GM21825 (cell line): ENCODE measurements at regions not wholly inside any gene's neighbourhood (a gene's known extent, or its start where the extent isn't known, plus 50 kb on each side); places are given as distances from the start of the nearest gene placed in this dataset.
"Not testable (repeated sequence)": the region's sequence is repeated elsewhere in the genome, so short reads cannot be mapped to it uniquely, and the experiment has no call there.

Source experiments
- ATAC-seq: cut with Tn5 transposase; IDR thresholded peaks from one replicate; pipeline ENCODE4 v1.9.1; 2021; ENCODE audit warnings: mild to moderate bottlenecking, moderate library complexity; ENCODE audit not compliant: unreplicated experiment

DNA sequence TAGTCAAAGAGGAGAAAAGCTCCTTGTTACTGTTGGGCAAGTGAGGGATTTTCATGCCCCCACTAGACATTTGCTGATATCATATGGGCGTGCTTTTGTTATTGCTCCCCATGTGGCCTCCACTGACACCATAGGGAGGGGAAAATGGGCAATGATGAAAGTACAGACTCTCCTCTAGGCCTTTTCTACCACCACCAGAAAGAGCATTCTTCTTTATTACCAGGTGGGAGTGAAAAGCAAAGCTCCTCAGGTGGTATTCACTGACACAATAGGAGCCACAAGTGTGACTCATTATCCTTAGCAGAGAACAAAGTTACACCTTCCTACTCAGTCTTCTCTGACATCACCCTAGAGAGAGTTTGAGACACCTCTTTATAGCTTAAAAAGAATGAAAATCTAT, 667.1 kb downstream of the LTN1 start:
- ATAC-seq = no peak

DNA sequence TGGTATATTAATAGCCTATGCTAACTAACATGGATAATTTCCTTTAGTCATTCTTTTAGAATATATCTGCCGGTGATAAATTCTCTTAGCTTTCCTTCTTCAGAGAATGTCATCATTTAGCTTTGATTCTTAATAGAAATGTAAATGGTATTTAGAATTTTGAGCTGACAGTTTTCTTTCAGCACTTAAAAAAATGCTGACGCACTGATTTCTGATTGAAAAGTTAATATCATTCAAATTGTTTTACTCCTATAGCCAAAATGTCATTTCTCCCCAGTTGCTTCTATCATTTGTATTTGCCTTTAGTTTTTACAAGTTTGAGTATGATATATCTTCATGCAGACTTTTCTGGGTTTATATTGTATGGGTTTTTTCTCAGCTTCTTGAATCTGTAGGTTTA, 668.0 kb downstream of the LTN1 start:
- ATAC-seq = no peak

DNA sequence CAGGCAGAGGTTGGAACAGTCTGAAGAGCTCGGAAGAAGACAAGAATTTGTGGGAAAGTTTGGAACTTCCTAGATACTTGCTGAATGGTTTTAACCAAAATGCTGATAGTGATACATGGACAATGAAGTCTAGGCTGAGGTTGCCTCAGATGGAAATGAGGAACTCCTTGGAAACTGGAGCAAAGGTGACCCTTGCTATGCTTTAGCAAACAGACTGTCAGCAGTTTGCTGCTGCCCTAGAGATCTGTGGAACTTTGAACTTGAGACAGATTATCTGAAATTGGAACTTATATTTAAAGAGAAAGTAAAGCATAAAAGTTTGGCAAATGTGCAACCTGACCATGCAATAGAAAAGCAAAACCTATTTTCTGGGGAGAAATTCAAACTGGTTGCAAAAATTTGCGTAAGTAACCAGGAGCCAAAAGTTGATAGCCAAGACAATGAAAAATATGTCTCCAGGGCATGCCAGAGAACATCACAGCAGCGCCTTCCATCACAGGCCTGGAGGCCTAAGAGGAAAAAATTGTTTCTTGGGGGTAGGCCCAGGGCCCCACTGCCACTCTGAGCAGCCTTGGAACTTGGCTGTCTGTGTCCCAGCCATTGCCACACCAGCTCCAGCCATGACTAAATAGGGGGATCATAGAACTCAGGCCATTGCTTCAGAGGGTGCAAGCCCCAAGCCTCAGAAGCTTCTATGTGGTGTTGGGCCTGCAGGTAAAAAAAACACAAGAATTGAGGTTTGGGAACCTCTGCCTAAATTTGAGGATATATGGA, 675.3 kb downstream of the LTN1 start:
- no peak for ATAC-seq

DNA sequence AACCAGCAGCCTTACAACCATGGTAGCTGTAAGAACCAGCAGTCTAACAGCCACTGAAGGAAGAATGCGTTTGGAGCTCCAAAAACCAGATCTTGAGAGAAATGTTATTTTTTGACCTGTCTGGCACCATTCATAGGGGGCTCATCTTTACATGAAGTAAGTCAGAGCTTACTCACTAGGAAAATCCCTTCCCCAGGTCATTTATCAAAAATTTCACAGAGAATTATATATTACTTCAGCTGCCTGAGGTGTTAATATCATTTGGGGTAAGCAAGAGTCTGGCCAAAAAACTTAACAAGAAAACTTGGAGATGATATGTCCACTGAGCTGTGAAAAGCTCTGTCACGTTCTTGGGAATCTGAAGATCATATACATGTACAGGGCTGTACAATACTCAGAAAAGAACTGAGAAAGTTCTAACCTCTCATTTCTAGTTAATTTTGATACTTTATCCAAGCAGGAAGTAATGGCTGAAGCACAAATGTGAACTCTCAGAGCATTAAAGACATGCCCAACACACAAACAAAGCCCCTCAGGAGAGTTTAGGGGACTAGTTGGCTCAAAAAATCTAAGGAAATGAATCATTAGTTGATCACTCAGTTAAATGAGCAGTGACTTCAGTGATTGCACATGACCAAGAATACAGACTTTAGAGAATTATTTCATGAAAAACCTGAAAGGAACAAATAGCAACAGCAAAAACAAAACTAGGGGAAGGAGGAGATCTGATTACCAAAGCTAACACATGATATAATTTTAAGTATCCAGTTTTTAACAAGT, 681.1 kb downstream of the LTN1 start:
- no peak for ATAC-seq

DNA sequence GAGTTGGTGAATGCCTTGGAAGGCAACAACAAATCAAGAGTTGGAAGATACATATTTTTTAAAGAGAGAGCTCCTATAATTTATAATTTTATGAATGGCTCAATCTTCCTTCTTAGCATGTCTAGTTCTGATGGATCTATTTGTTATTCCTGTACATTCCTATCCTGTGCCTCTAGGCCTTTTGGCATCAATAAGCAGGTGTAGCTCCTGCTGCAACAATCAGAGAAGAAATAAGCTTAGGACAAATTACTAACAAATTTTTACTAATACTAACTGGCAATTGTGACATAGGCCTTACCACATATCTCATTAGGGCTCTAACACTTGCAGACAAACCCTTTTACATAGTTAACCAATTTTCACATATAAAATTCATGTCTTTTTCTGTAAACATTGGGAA, 682.0 kb downstream of the LTN1 start:
- ATAC-seq = no peak

DNA sequence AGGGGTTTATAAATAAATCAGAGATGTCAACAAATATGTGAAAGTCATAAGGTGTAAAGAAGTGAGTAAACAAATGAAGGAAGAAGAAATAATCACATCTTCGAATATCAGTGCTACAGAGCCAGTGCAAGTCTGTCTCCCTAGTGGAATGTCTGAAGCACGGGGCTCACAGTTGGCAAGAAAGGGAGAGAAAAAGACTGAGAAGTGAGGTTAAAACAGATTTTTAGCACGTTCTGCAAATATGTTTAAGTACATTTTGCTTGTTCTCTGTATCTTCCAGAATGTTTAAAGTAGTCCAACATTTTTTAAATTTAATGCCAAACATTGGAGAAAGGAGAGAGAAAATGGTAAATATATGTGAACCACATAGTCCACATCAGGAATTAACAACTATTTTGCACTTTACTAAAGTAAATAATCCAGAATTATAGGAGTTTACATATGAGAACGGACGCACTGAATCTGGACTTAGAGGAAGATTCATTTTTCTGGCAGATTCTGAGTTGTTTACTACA, 682.4 kb downstream of the LTN1 start:
- no peak for ATAC-seq

DNA sequence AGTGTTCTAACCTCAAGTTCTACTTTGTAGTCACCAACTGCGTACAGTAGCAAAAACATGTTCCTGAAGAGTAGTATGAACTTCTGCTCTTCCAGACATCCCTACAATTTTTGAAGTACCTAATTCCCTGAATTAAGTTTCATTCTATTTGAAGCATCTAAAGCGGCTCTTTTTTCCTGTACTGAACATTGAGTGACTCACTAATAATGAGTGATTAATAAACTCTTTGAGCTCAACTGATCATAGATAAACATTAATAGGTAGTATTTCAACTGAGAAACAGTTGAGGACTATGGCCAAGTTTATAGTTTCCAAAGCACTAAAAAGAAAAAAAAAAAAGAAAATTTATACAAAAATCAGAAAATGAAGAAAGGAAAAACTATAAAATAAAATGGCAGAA, 683.1 kb downstream of the LTN1 start:
- ATAC-seq = no peak

DNA sequence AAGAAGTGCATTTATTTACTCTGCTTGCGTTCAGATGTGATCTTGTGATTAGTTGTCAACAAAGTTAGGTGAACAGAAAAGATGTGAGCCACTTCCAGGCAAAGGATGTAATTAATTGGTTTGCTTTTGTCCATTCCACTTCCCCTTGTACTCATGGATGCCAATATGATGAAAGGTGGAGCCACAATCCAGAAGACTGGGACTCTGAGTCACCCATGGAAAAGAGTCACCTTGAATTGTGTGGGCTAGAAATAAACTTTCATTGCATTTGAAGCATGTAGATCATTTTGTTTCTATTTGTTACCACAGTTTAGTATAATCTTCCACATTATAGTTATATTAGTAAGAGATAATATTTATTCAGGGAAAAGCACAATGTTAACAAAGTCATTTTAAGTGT, 684.2 kb downstream of the LTN1 start:
- ATAC-seq = no peak

DNA sequence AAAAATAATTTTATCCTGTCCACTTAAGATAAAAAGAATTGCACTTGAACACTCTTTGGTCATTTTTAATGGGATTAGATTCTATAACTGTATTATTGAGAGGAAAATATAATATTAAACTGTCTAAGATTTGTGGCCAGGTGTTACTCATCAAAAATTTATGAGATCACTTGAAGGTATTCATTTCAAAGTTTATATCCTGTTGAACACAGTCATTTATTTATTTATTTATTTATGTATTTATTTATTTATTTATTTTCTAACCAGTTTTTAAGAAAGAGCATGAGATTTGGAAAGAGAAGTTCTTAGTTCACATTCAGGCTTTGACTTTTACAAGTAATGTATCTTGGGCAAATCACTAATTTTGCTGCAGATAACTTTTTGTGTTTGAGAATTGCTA, 692.7 kb downstream of the LTN1 start:
- no peak for ATAC-seq

DNA sequence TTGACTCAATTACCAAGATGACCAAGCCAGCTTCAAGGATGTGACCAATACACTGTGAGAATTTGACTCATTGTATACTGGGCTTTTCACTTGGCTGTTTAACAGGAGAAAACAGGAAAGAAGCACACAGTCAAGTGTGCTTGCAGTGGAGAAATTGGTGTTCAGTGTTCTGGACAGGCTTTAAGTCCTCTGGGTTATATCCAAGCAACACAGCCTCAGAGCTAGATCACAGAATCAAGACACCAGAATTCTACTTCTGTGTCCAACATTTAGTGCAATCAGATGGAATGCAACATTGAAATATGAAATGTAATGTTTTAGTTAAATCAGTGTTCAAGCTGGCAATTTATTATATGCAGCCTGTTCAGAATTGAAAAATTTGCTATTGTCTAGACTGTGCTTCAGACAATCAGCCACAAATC, 694.4 kb downstream of the LTN1 start:
- no peak for ATAC-seq

DNA sequence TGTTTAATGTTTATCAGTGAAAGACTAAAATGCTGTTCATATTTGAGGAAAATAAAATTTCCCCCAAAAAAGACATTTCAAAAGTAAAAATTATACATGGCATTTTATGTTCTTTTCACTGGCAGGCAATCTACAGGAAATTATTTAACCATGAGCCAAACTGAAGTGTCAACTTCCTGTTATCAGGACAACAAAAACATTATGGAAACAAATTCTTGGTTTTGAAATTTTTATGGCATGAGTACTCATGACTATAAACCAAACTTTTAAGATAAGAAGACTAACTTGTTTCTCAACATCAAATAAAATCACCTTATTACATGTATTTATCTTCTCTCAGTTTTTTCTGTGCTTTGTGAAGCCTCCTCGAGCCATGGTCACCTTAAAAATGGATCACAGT, 698.6 kb downstream of the LTN1 start:
- no peak for ATAC-seq

DNA sequence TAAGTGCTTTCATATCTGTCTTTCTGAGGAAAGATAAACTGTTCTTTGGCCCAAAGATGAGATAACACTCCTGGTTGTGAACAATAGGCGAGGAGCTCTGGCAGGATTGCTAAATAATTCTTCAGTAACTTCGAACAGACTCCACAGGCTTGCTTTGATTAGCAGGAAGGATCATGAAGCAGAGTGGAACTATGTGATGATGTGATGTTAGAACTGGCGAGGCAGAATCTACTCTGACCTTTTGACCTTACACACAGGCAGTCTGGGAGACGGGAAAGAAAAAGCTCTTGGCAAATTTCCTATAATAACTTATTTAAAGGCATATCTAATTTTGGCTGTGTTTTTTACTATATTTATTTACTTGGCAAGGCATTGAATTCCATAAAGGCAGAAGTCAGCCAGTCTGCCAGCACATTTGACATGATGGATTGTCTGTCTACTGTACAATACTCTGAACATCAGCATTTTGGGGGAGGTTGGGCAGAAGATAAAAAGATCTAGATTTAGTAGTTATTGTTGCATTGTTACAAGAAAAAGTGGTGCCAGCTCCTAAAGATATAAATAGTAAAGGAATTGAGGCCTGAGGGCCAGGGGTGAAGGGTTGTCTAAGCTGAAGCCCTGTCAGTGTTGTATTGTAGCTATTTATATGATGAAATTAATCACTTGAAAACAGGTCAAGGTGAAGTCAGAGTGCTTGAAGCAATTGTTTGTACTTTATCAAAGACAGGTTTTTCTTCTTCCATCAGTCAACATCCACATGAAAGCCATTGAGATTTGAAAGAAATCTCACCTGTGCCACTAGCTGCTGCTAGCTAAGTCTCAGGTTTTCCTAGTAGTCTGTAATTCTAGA, 708.8 kb downstream of the LTN1 start:
- no peak for ATAC-seq

DNA sequence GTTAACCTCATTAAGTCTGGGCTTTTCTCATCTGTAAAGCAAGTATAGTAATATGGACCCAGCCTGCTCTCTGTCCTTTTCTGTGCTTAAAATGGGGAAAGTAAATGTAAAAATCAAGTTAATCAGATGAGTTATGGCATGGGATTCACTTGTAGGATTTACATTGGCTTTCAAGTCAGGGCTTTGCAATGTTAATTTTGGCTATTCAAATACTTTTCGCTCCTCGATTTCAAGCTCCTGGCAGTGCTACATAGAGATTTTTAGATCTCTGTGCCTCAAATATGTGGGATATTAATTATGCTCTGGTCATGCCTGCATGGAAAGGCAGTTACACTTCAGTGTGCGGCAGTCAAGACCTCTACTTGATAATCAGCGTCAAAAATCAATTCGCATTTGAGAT, 709.8 kb downstream of the LTN1 start:
- ATAC-seq = no peak

DNA sequence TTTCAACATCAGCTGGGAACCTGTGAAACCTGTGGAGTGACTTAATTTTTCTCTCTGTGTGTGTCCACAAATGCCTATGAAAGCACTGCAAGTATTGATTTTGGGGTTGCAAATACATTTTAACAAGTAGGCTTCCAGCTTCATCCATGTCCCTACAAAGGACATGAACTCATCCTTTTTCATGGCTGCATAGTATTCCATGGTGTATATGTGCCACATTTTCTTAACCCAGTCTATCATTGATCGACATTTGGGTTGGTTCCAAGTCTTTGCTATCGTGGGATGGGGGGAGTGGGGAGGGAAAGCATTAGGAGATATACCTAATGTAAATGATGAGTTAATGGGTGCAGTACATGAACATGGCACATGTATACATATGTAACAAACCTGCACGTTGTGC, 711.3 kb downstream of the LTN1 start:
- ATAC-seq = not testable (repeated sequence)

DNA sequence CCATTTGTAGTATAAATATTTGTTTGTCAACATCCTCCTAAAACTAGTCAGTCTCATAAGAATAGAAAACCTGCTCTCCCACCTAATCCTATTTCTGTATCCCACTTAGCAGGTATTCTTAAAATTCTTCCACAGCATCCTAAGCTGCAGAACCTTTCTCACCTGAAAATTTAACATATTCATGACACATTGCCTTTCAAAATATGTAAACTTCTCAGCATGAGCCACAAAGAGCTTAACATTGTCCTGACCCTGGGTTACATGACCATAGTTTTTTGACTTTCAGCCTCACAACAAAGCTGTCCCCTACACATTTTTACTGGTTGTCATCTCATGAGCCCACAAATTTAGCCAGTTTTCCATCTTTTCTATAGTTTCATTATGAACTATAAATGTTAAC, 712.1 kb downstream of the LTN1 start:
- ATAC-seq = no peak

DNA sequence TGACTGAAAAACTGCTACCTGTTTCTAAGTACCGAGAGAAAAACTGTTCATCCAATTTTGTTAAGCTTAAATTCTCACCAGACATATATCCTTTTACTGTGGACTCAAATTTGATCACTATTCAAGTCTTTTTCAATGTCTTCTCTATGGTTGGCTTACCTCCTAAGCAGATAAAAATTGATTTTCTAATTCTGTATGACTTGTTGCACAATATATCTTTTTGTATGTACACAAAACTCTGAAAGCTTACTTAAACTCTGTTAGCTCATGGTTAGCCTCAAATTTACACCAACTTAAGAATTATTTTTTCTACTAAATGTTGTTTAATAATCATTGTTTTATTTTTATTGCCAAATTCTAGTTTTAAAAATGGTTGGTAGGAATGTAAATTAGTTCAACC, 715.4 kb downstream of the LTN1 start:
- no peak for ATAC-seq

DNA sequence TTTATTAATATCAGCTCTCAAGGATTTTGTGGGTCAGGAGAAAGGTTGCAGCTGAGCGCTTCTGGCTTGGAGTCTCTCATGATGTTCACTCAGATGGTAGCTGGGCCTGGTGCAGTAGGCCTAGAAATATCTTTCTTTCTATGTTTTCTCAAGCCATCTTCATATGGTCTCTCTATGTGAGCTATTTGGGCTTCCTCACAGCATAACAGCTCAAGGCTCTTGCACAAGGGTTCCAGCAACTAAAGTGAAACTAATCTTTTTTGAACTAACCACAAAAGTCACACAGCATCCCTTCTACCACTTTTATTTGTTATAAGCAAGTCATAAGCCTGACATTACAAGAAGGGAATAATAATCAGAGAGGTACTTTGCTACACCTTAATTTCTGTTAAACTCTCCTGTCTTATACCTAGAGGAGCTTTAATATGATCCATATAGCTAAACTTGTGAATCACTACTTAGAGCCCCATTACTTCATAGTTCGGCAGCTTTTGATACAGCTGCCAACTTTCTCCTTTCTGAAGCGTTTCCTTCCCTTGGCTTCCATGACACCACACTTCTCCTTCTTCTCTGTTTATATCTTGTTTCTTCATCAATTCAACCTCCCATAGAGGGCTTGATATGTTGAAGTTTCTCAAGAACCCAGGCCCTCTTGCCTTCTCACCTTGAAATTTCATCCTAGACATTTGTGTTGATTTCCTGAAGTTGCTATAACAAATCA, 720.2 kb downstream of the LTN1 start:
- ATAC-seq = no peak

DNA sequence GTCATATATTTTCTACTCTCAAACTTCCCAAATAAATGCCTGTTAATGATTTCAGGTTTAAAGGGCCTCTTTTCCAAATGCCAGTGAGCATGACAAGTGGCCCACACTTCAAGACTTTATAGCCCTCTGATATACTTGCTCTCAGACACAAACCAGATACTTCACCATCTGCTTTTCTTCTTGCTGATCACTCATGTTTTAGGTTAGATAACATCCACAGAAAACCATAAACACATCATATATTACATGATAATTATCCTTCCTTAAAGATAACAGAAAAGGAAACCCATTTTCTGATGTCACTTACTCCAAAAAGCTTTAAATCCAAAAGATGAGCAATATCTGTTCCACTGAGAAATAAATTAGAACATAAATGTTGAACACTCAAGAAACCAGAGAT, 723.5 kb downstream of the LTN1 start:
- ATAC-seq = no peak

DNA sequence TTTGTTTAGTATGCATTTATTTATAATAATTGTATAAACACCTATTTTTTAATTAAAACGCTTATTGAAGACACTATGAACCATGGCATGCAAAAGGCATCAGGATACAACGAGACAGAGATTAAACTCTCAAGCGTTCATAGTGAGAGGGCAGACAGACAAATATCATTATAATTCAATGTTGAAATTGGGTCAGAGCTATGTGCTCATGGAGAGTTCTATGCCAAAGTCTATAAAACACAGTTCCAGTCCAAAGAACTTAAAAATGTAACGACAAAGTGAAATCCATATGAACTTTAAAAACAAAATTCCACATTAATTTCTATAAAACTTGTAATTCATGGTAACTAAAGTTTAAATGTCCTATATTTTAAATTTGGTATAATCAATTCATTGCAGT, 724.0 kb downstream of the LTN1 start:
- no peak for ATAC-seq

DNA sequence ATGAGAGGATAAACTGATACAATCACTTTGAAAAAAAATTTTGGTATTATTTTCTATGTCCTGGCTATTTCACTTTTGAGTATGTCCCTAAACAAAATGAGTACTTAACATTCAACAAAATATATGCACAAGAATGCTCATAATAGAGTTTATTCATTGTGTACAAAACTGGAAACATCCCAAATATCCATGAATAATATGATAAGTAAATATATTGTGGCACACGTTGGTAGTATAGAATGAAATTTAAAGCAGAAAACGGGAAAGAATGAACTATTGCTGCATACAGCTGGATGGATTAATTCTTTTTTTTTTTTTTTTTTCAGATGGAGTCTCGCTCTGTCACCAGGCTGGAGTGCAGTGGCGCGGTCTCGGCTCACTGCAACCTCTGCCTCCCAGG, 725.2 kb downstream of the LTN1 start:
- ATAC-seq = no peak

DNA sequence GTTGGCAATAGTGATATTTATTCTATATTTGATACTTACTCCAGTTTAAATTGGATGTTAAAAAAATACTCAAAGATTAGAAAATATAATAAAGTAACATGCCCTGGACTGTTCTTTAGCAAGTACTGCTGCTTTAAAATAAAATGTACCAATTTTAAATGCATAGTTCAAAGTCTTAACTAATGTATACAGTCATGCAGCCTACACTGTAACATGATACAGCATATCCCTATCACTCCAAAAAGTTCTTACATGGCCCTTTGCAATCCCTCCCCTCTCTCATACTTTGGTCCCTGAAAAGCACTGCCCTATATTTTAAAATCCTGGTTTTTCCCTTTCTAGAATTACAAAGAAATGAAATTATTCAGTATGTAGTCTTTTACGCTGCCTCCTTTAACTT, 726.6 kb downstream of the LTN1 start:
- no peak for ATAC-seq
